ENCODE measurements at regions not wholly inside any gene's neighbourhood (a gene's known extent, or its start where the extent isn't known, plus 50 kb on each side); places are given as distances from the start of the nearest gene placed in this dataset.

GRCh38 chr5:2206293-2207108, 323.8 kb upstream of the IRX4 start:
- no peak for DNase-seq (ENCODE audit: low read depth in 2 of 2)

- no peak for DNase-seq (ENCODE audit: low read depth in 2 of 2)
Observed at GRCh38 chr5:2205596-2206226, 323.0 kb upstream of the IRX4 start.

GRCh38 chr5:2205185-2205585, 322.5 kb upstream of the IRX4 start:
- no peak for DNase-seq (ENCODE audit: low read depth in 2 of 2)

- DNase-seq (ENCODE audit: low read depth in 2 of 2): no peak
Observed at GRCh38 chr5:2204366-2205184, 321.9 kb upstream of the IRX4 start.

GRCh38 chr5:2203774-2204173, 321.0 kb upstream of the IRX4 start:
- no peak for DNase-seq (ENCODE audit: low read depth in 2 of 2)

GRCh38 chr5:2201832-2202231, 319.1 kb upstream of the IRX4 start:
- DNase-seq (ENCODE audit: low read depth in 2 of 2): no peak

- no peak for DNase-seq (ENCODE audit: low read depth in 2 of 2)
Observed at GRCh38 chr5:2201421-2201820, 318.7 kb upstream of the IRX4 start.

GRCh38 chr5:2201011-2201410, 318.3 kb upstream of the IRX4 start:
- DNase-seq (ENCODE audit: low read depth in 2 of 2): no peak

- no peak for DNase-seq (ENCODE audit: low read depth in 2 of 2)
Observed at GRCh38 chr5:2200261-2200950, 317.7 kb upstream of the IRX4 start.

- DNase-seq (ENCODE audit: low read depth in 2 of 2): no peak
Observed at GRCh38 chr5:2199697-2200096, 317.0 kb upstream of the IRX4 start.

GRCh38 chr5:2196989-2197619, 314.4 kb upstream of the IRX4 start:
- DNase-seq (ENCODE audit: low read depth in 2 of 2): no peak

- no peak for DNase-seq (ENCODE audit: low read depth in 2 of 2)
Observed at GRCh38 chr5:2196416-2196815, 313.7 kb upstream of the IRX4 start.

- no peak for DNase-seq (ENCODE audit: low read depth in 2 of 2)
Observed at GRCh38 chr5:2194949-2195348, 312.2 kb upstream of the IRX4 start.

GRCh38 chr5:2194236-2194555, 311.5 kb upstream of the IRX4 start:
- no peak for DNase-seq (ENCODE audit: low read depth in 2 of 2)

- DNase-seq (ENCODE audit: low read depth in 2 of 2): no peak
Observed at GRCh38 chr5:2193542-2194235, 311.0 kb upstream of the IRX4 start.

- DNase-seq (ENCODE audit: low read depth in 2 of 2): no peak
Observed at GRCh38 chr5:2193142-2193541, 310.4 kb upstream of the IRX4 start.

GRCh38 chr5:2192496-2192895, 309.8 kb upstream of the IRX4 start:
- no peak for DNase-seq (ENCODE audit: low read depth in 2 of 2)

- no peak for DNase-seq (ENCODE audit: low read depth in 2 of 2)
Observed at GRCh38 chr5:2191972-2192371, 309.2 kb upstream of the IRX4 start.

- DNase-seq (ENCODE audit: low read depth in 2 of 2): no peak
Observed at GRCh38 chr5:2190549-2190948, 307.8 kb upstream of the IRX4 start.

GRCh38 chr5:2188661-2189060, 305.9 kb upstream of the IRX4 start:
- DNase-seq (ENCODE audit: low read depth in 2 of 2): no peak

GRCh38 chr5:2188137-2188536, 305.4 kb upstream of the IRX4 start:
- DNase-seq (ENCODE audit: low read depth in 2 of 2): no peak

All from dermis microvascular lymphatic vessel endothelial cell (primary cell).